Sigmoid colon (tissue), 6 donors: ENCODE measurements at regions not wholly inside any gene's neighbourhood (a gene's known extent, or its start where the extent isn't known, plus 50 kb on each side); places are given as distances from the start of the nearest gene placed in this dataset.

Experiments
- DNase-seq: peaks from one replicate; pipeline ENCODE4 v3.0.0-alpha.2; 2019
- H3K27ac ChIP-seq, 4 donors: fragments of 200-600 bp; sonication (generic); one replicate each; pipeline ENCODE4 v1.5.1; 2016 to 2019; ENCODE audit warnings: mild to moderate bottlenecking in 1 of 4
- H3K27me3 ChIP-seq, 3 donors: fragments of 200-600 bp; sonication (generic); one replicate each; pipeline ENCODE4 v1.5.1; 2019; ENCODE audit warnings: mild to moderate bottlenecking in 1 of 3
- H3K36me3 ChIP-seq, 4 donors: fragments of 200-600 bp; sonication (generic); one replicate each; pipeline ENCODE4 v1.5.1; 2016 to 2019
- H3K4me1 ChIP-seq, 4 donors: fragments of 200-600 bp; sonication (generic); one replicate each; pipeline ENCODE4 v1.5.1; 2017 to 2019
- H3K4me3 ChIP-seq, 4 donors: fragments of 200-600 bp; sonication (generic); one replicate each; pipeline ENCODE4 v1.5.1; 2017 to 2019; ENCODE audit warnings: mild to moderate bottlenecking in 2 of 4, moderate library complexity in 1 of 4
- H3K9me3 ChIP-seq, 4 donors: fragments of 200-600 bp in 3 of 4; sonication (generic) in 3 of 4; one replicate each; pipeline versions ENCODE4 v1.5.1 to v1.6.1; 2013 to 2019
- CTCF ChIP-seq, 4 experiments: fragments of 450-650 bp in 3 of 4; fragments of 200-600 bp in 1 of 4; IDR thresholded peaks; one replicate each; pipeline ENCODE4 v1.5.1; 2016 to 2019; ENCODE audit warnings: antibody characterized with exemption in 4 of 4, mild to moderate bottlenecking in 3 of 4, moderate library complexity in 2 of 4
- EP300 ChIP-seq, 4 donors: sonication (generic); formaldehyde crosslinking; IDR thresholded peaks; one replicate each; pipeline ENCODE4 v1.6.1; 2017; ENCODE audit warnings: antibody characterized with exemption in 4 of 4
- POLR2A ChIP-seq, 2 donors: fragments of 450-650 bp; IDR thresholded peaks; one replicate each; pipeline ENCODE4 v1.6.1; 2016; ENCODE audit warnings: antibody characterized with exemption in 2 of 2, mild to moderate bottlenecking in 2 of 2, moderate library complexity in 2 of 2
- POLR2AphosphoS5 ChIP-seq, 4 donors: sonication (generic); formaldehyde crosslinking; IDR thresholded peaks; one replicate each; pipeline ENCODE4 v1.6.1; 2017; ENCODE audit warnings: antibody characterized with exemption in 4 of 4
- WGBS, 2 donors: extraction: QIAGEN DNeasy Blood & Tissue Kit; methylation state at CpG; one replicate each; pipeline ENCODE4 v1.1.7; 2013; 5-methylcytosine and 5-hydroxymethylcytosine counted together
- intact Hi-C: fragments of 100-400 bp; cut with DNase I; formaldehyde crosslinking; loops from one replicate; pipeline ENCODE4 v1.15.1; 2023
- donor health status: healthy with polysubstance abuse.
- donor health status: healthy.

DNA sequence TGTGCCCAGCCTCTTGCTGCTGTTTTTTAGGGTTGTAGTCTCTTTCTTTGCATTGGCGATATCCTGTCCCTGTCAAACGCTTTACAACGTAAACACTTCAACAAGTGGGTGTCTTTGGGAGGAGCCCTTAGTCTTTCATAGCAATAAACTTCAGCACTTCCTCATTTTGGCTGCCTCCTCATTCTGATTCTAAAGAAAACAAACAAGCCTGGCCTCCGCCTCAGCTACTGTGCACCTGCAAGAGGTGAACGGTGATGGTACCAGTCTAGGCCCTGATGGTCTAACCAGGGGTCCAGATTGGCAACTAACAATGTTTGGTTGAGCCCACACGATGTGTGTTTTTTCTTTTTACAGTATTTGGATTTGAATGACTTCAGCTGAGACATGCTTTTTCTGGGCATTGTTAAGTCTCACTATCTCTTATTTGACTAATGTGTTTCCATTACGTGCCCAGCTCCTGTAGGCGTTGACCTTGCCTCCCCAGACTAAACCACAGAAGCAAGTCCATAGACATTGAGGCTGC, 53.2 kb upstream of the CUL3 start:
- 8 to 29% methylated on average over 8 of the region's 8 CpGs for WGBS, 2 donors
- H3K4me3 ChIP-seq: no peak overlapping the region
- no peaks in the 10 kb centered on the region for H3K27me3 ChIP-seq
- no peak overlapping the region for H3K27ac ChIP-seq
- TF ChIP-seq EP300 (IDR thresholded peaks at IDR 0.05): no peak
- TF ChIP-seq POLR2A (IDR thresholded peaks at IDR 0.05): no peak
- TF ChIP-seq POLR2AphosphoS5 (IDR thresholded peaks at IDR 0.05): no peak
- TF ChIP-seq CTCF (IDR thresholded peaks at IDR 0.05): no peak
- no peaks in the 10 kb centered on the region for H3K36me3 ChIP-seq
- no peaks in the 10 kb centered on the region for H3K4me1 ChIP-seq
- intact Hi-C loops: no loop called here
- DNase-seq: no peak
- H3K9me3 ChIP-seq: no peaks in the 10 kb centered on the region
